GM23338 (cell line): ENCODE measurements at regions not wholly inside any gene's neighbourhood (a gene's known extent, or its start where the extent isn't known, plus 50 kb on each side); places are given as distances from the start of the nearest gene placed in this dataset.
A peak's percentile ranks its signal among the peaks of the same experiment; 100 is the strongest.

Source experiments
- ATAC-seq: fragments of 200-7000 bp; cut with Tn5 transposase; 3 replicates; pipeline ENCODE4 v1.9.1; 2020
- DNase-seq: peaks from one replicate; pipeline ENCODE4 v3.0.0-alpha.2; 2015; ENCODE audit warnings: low spot score
- H2AFZ ChIP-seq: fragments of 200-600 bp; sonication (generic); 2 replicates; pipeline ENCODE4 v1.8.0; 2016; ENCODE audit warnings: antibody characterized with exemption, mild to moderate bottlenecking, moderate library complexity
- H3F3A ChIP-seq: fragments of 200-600 bp; sonication (generic); replicated peaks from 2 replicates; pipeline ENCODE4 v1.8.0; 2017; ENCODE audit warnings: antibody characterized with exemption, mixed run types, low read depth
- H3K27ac ChIP-seq: fragments of 200-600 bp; sonication (generic); 2 replicates; pipeline ENCODE4 v1.6.1; 2016; ENCODE audit warnings: low read depth
- H3K27me3 ChIP-seq: fragments of 200-600 bp; sonication (generic); 2 replicates; pipeline ENCODE4 v1.8.0; 2016; ENCODE audit warnings: mild to moderate bottlenecking, mixed run types, moderate library complexity; ENCODE audit not compliant: insufficient read depth
- H3K36me3 ChIP-seq: fragments of 200-600 bp; sonication (generic); 2 replicates; pipeline ENCODE4 v1.8.0; 2016; ENCODE audit warnings: mild to moderate bottlenecking; ENCODE audit not compliant: insufficient read depth
- H3K4me1 ChIP-seq: fragments of 200-600 bp; sonication (generic); 2 replicates; pipeline ENCODE4 v1.8.0; 2016; ENCODE audit warnings: mild to moderate bottlenecking, moderate library complexity; ENCODE audit not compliant: insufficient read depth
- H3K4me2 ChIP-seq: fragments of 200-600 bp; sonication (generic); 2 replicates; pipeline ENCODE4 v1.7.1; 2017; ENCODE audit warnings: mixed run types
- H3K4me3 ChIP-seq: fragments of 200-600 bp; sonication (generic); 2 replicates; pipeline ENCODE4 v1.6.1; 2016; ENCODE audit warnings: mixed run types
- H3K79me2 ChIP-seq: fragments of 200-600 bp; sonication (generic); replicated peaks from 2 replicates; pipeline ENCODE4 v1.8.0; 2017; ENCODE audit warnings: mild to moderate bottlenecking; ENCODE audit not compliant: insufficient read depth
- H3K9me2 ChIP-seq: fragments of 200-600 bp; sonication (generic); 2 replicates; pipeline ENCODE4 v1.8.0; 2017; ENCODE audit not compliant: insufficient read depth
- H4K20me1 ChIP-seq: fragments of 200-600 bp; sonication (generic); replicated peaks from 2 replicates; pipeline ENCODE4 v1.8.0; 2017; ENCODE audit warnings: mild to moderate bottlenecking; ENCODE audit not compliant: insufficient read depth
- H3K27ac Mint-ChIP-seq: 2 replicates; pipeline ENCODE4 v1.8.0; 2020; ENCODE audit warnings: inconsistent platforms, mild to moderate bottlenecking, moderate library complexity, mixed read lengths
- H3K27me3 Mint-ChIP-seq: 3 replicates; pipeline ENCODE4 v1.8.0; 2022; ENCODE audit warnings: low read depth, mild to moderate bottlenecking, moderate library complexity, mixed read lengths, inconsistent platforms; ENCODE audit not compliant: insufficient read depth, poor library complexity
- H3K36me3 Mint-ChIP-seq: 3 replicates; pipeline ENCODE4 v1.8.0; 2021; ENCODE audit warnings: low read depth, mild to moderate bottlenecking, inconsistent platforms, moderate library complexity, mixed read lengths
- H3K4me1 Mint-ChIP-seq: 3 replicates; pipeline ENCODE4 v1.8.0; 2020; ENCODE audit warnings: mild to moderate bottlenecking, inconsistent platforms, mixed read lengths
- H3K4me3 Mint-ChIP-seq: 3 replicates; pipeline ENCODE4 v1.8.0; 2021; ENCODE audit warnings: moderate library complexity, mild to moderate bottlenecking, inconsistent platforms, mixed read lengths
- H3K9me3 Mint-ChIP-seq: 3 replicates; pipeline ENCODE4 v1.8.0; 2020; ENCODE audit warnings: moderate library complexity, mild to moderate bottlenecking, inconsistent platforms, mixed read lengths
- CREB1 ChIP-seq: fragments of 250-450 bp; sonication (Bioruptor Pico); IDR thresholded peaks from 2 replicates; pipeline ENCODE4 v1.5.0; 2020; ENCODE audit warnings: low read depth, mild to moderate bottlenecking, moderate library complexity
- EZH2 ChIP-seq: fragments of 200-600 bp; sonication (generic); IDR thresholded peaks from one replicate; pipeline ENCODE4 v1.8.0; 2017; ENCODE audit warnings: antibody characterized with exemption, mild to moderate bottlenecking, low read depth; ENCODE audit not compliant: unreplicated experiment
- EZH2phosphoT487 ChIP-seq: fragments of 200-600 bp; sonication (generic); IDR thresholded peaks from one replicate; pipeline ENCODE4 v1.8.1; 2018; ENCODE audit warnings: antibody characterized with exemption; ENCODE audit not compliant: unreplicated experiment
- JUNB ChIP-seq: IDR thresholded peaks from one replicate; pipeline ENCODE4 v1.6.1; 2016; ENCODE audit warnings: antibody characterized with exemption; ENCODE audit not compliant: unreplicated experiment
- NANOG ChIP-seq: IDR thresholded peaks from 2 replicates; pipeline ENCODE4 v1.6.1; 2016; ENCODE audit warnings: antibody characterized with exemption, borderline replicate concordance
- POLR2AphosphoS5 ChIP-seq: IDR thresholded peaks from 2 replicates; pipeline ENCODE4 v1.6.1; 2016; ENCODE audit warnings: antibody characterized with exemption, low read depth
- STAT1 ChIP-seq: IDR thresholded peaks from one replicate; pipeline ENCODE4 v1.6.1; 2016; ENCODE audit warnings: antibody characterized with exemption; ENCODE audit not compliant: unreplicated experiment
- ZNF114 ChIP-seq: fragments of 250-450 bp; sonication (Bioruptor Pico); IDR thresholded peaks from 2 replicates; pipeline ENCODE4 v1.5.0; 2020; ENCODE audit warnings: mild to moderate bottlenecking, moderate library complexity
- ZNF331 ChIP-seq: fragments of 250-450 bp; sonication (Bioruptor Pico); IDR thresholded peaks from 2 replicates; pipeline ENCODE4 v1.5.0; 2020; ENCODE audit warnings: low read depth, mild to moderate bottlenecking, moderate library complexity
- TF ChIP-seq, protein P1 (sequence below), 2 experiments: fragments of 200-600 bp in 1 of 2; sonication (generic) in 1 of 2; conservative IDR thresholded peaks; 2 replicates each; pipeline versions ENCODE4 v1.5.1 to v1.6.1; 2016 to 2017; ENCODE audit warnings: antibody characterized with exemption in 2 of 2, low read depth in 2 of 2, mild to moderate bottlenecking in 2 of 2, moderate library complexity in 1 of 2
- TF ChIP-seq, protein P2 (sequence below): IDR thresholded peaks from 2 replicates; pipeline ENCODE4 v1.6.1; 2016; ENCODE audit warnings: antibody characterized with exemption
- TF ChIP-seq, protein P3 (sequence below): IDR thresholded peaks from one replicate; pipeline ENCODE4 v1.6.1; 2018; ENCODE audit warnings: antibody characterized with exemption; ENCODE audit not compliant: unreplicated experiment
- TF ChIP-seq, protein P4 (sequence below): fragments of 250-450 bp; sonication (Bioruptor Pico); IDR thresholded peaks from 2 replicates; pipeline ENCODE4 v1.5.0; 2020; ENCODE audit warnings: mild to moderate bottlenecking, moderate library complexity

DNA sequence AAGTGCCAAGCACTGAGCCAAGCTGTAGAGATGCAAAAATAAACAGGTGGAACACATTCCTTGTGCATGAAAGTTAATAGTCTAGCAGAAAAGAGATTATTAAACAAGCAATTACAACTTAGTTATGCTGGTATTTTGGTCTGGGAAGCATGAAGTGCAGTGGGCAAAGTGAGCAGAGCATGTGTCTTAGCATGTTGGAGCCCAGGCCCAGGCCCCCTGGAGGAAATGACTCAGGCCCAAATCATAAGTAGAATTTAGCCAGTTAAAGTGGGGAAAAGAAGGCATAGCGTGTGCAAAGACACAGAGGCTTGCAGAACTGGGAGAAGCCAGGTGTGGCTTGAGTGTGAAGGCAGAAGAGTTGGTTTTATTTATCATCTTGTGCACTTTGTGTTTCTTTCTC, 163.8 kb upstream of the ATP11B start:
- Histone ChIP-seq H3K4me2 (no peak overlapping the region), H4K20me1 (no peaks in the 10 kb centered on the region), H2AFZ (peak overlapping the region; percentile 2; the same call in 1 of the 2 replicates), H3K9me2 (no peaks in the 10 kb centered on the region; the same call in 1 of the 2 replicates), H3K79me2 (no peaks in the 10 kb centered on the region), H3K36me3 (no peaks in the 10 kb centered on the region), H3K4me3 (no peak overlapping the region), H3K27me3 (no peaks in the 10 kb centered on the region), H3F3A (no peaks in the 10 kb centered on the region), H3K27ac (no peak overlapping the region), H3K4me1 (no peaks in the 10 kb centered on the region)
- Mint-ChIP-seq H3K27ac (no peak overlapping the region), H3K9me3 (no peaks in the 10 kb centered on the region; the same call in 2 of the 3 replicates), H3K36me3 (no peaks in the 10 kb centered on the region), H3K4me3 (no peak overlapping the region), H3K4me1 (no peaks in the 10 kb centered on the region), H3K27me3 (peaks cover 4% of the 10 kb centered on the region)
- ATAC-seq = no peak
- no peak for DNase-seq
- TF ChIP-seq ZNF331 (CRISPR knock-in tag) (no peak), CREB1 (no peak), STAT1 (no peak), EZH2phosphoT487 (no peak), JUNB (no peak), ZNF114 (CRISPR knock-in tag) (no peak), NANOG (no peak), EZH2 (no peak), POLR2AphosphoS5 (no peak)
- TF ChIP-seq, protein P1, sequence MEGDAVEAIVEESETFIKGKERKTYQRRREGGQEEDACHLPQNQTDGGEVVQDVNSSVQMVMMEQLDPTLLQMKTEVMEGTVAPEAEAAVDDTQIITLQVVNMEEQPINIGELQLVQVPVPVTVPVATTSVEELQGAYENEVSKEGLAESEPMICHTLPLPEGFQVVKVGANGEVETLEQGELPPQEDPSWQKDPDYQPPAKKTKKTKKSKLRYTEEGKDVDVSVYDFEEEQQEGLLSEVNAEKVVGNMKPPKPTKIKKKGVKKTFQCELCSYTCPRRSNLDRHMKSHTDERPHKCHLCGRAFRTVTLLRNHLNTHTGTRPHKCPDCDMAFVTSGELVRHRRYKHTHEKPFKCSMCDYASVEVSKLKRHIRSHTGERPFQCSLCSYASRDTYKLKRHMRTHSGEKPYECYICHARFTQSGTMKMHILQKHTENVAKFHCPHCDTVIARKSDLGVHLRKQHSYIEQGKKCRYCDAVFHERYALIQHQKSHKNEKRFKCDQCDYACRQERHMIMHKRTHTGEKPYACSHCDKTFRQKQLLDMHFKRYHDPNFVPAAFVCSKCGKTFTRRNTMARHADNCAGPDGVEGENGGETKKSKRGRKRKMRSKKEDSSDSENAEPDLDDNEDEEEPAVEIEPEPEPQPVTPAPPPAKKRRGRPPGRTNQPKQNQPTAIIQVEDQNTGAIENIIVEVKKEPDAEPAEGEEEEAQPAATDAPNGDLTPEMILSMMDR (conservative IDR thresholded peaks at IDR 0.05; ENCODE audit: low read depth in 2 of 2) = no peak
- TF ChIP-seq, protein P2, sequence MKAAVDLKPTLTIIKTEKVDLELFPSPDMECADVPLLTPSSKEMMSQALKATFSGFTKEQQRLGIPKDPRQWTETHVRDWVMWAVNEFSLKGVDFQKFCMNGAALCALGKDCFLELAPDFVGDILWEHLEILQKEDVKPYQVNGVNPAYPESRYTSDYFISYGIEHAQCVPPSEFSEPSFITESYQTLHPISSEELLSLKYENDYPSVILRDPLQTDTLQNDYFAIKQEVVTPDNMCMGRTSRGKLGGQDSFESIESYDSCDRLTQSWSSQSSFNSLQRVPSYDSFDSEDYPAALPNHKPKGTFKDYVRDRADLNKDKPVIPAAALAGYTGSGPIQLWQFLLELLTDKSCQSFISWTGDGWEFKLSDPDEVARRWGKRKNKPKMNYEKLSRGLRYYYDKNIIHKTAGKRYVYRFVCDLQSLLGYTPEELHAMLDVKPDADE = no peak
- TF ChIP-seq, protein P3, sequence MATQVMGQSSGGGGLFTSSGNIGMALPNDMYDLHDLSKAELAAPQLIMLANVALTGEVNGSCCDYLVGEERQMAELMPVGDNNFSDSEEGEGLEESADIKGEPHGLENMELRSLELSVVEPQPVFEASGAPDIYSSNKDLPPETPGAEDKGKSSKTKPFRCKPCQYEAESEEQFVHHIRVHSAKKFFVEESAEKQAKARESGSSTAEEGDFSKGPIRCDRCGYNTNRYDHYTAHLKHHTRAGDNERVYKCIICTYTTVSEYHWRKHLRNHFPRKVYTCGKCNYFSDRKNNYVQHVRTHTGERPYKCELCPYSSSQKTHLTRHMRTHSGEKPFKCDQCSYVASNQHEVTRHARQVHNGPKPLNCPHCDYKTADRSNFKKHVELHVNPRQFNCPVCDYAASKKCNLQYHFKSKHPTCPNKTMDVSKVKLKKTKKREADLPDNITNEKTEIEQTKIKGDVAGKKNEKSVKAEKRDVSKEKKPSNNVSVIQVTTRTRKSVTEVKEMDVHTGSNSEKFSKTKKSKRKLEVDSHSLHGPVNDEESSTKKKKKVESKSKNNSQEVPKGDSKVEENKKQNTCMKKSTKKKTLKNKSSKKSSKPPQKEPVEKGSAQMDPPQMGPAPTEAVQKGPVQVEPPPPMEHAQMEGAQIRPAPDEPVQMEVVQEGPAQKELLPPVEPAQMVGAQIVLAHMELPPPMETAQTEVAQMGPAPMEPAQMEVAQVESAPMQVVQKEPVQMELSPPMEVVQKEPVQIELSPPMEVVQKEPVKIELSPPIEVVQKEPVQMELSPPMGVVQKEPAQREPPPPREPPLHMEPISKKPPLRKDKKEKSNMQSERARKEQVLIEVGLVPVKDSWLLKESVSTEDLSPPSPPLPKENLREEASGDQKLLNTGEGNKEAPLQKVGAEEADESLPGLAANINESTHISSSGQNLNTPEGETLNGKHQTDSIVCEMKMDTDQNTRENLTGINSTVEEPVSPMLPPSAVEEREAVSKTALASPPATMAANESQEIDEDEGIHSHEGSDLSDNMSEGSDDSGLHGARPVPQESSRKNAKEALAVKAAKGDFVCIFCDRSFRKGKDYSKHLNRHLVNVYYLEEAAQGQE = no peak
- TF ChIP-seq, protein P4, sequence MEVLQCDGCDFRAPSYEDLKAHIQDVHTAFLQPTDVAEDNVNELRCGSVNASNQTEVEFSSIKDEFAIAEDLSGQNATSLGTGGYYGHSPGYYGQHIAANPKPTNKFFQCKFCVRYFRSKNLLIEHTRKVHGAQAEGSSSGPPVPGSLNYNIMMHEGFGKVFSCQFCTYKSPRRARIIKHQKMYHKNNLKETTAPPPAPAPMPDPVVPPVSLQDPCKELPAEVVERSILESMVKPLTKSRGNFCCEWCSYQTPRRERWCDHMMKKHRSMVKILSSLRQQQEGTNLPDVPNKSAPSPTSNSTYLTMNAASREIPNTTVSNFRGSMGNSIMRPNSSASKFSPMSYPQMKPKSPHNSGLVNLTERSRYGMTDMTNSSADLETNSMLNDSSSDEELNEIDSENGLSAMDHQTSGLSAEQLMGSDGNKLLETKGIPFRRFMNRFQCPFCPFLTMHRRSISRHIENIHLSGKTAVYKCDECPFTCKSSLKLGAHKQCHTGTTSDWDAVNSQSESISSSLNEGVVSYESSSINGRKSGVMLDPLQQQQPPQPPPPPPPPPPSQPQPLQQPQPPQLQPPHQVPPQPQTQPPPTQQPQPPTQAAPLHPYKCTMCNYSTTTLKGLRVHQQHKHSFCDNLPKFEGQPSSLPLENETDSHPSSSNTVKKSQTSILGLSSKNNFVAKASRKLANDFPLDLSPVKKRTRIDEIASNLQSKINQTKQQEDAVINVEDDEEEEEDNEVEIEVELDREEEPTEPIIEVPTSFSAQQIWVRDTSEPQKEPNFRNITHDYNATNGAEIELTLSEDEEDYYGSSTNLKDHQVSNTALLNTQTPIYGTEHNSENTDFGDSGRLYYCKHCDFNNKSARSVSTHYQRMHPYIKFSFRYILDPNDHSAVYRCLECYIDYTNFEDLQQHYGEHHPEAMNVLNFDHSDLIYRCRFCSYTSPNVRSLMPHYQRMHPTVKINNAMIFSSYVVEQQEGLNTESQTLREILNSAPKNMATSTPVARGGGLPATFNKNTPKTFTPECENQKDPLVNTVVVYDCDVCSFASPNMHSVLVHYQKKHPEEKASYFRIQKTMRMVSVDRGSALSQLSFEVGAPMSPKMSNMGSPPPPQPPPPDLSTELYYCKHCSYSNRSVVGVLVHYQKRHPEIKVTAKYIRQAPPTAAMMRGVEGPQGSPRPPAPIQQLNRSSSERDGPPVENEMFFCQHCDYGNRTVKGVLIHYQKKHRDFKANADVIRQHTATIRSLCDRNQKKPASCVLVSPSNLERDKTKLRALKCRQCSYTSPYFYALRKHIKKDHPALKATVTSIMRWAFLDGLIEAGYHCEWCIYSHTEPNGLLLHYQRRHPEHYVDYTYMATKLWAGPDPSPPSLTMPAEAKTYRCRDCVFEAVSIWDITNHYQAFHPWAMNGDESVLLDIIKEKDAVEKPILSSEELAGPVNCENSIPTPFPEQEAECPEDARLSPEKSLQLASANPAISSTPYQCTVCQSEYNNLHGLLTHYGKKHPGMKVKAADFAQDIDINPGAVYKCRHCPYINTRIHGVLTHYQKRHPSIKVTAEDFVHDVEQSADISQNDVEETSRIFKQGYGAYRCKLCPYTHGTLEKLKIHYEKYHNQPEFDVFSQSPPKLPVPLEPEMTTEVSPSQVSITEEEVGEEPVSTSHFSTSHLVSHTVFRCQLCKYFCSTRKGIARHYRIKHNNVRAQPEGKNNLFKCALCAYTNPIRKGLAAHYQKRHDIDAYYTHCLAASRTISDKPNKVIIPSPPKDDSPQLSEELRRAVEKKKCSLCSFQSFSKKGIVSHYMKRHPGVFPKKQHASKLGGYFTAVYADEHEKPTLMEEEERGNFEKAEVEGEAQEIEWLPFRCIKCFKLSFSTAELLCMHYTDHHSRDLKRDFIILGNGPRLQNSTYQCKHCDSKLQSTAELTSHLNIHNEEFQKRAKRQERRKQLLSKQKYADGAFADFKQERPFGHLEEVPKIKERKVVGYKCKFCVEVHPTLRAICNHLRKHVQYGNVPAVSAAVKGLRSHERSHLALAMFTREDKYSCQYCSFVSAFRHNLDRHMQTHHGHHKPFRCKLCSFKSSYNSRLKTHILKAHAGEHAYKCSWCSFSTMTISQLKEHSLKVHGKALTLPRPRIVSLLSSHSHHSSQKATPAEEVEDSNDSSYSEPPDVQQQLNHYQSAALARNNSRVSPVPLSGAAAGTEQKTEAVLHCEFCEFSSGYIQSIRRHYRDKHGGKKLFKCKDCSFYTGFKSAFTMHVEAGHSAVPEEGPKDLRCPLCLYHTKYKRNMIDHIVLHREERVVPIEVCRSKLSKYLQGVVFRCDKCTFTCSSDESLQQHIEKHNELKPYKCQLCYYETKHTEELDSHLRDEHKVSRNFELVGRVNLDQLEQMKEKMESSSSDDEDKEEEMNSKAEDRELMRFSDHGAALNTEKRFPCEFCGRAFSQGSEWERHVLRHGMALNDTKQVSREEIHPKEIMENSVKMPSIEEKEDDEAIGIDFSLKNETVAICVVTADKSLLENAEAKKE (CRISPR knock-in tag) = no peak
